Vagina (tissue), 2 donors: ENCODE measurements at regions not wholly inside any gene's neighbourhood (a gene's known extent, or its start where the extent isn't known, plus 50 kb on each side); places are given as distances from the start of the nearest gene placed in this dataset.

Experiments used
- POLR2A ChIP-seq, 2 donors: fragments of 450-650 bp; IDR thresholded peaks; one replicate each; pipeline ENCODE4 v1.6.1; 2017; ENCODE audit warnings: antibody characterized with exemption in 2 of 2, mild to moderate bottlenecking in 2 of 2, moderate library complexity in 2 of 2
- POLR2AphosphoS5 ChIP-seq, 2 donors: sonication (generic); formaldehyde crosslinking; IDR thresholded peaks; one replicate each; pipeline ENCODE4 v1.9.0; 2017; ENCODE audit warnings: antibody characterized with exemption in 2 of 2, mild to moderate bottlenecking in 2 of 2, low read depth in 1 of 2; ENCODE audit not compliant: insufficient read depth in 1 of 2
- TF ChIP-seq, protein P1 (sequence below), 3 experiments: fragments of 450-650 bp in 2 of 3; fragments of 200-600 bp in 1 of 3; sonication (generic) in 1 of 3; IDR thresholded peaks; one replicate each; pipeline ENCODE4 v1.5.1; 2017 to 2019; ENCODE audit warnings: antibody characterized with exemption in 3 of 3, mild to moderate bottlenecking in 2 of 3, moderate library complexity in 2 of 3

DNA sequence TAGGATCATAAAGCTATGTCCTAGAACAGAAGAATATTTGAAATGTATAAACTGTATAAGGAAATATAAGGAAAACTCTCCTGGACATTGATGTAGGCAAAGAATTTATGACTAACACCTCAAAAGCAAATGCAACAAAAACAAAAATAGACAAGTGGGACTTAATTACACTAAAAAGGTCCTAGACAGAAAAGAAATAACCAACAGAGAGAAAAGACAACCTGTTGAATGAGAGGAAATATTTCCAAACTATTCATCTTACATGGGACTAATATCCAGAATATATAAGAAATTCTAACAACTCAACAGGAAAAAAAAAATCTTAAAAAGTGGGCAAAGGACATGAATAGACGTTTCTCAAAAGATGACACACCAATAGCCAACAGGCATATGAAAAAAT lies 54.4 kb upstream of the PRDX4 start:
- TF ChIP-seq, protein P1, sequence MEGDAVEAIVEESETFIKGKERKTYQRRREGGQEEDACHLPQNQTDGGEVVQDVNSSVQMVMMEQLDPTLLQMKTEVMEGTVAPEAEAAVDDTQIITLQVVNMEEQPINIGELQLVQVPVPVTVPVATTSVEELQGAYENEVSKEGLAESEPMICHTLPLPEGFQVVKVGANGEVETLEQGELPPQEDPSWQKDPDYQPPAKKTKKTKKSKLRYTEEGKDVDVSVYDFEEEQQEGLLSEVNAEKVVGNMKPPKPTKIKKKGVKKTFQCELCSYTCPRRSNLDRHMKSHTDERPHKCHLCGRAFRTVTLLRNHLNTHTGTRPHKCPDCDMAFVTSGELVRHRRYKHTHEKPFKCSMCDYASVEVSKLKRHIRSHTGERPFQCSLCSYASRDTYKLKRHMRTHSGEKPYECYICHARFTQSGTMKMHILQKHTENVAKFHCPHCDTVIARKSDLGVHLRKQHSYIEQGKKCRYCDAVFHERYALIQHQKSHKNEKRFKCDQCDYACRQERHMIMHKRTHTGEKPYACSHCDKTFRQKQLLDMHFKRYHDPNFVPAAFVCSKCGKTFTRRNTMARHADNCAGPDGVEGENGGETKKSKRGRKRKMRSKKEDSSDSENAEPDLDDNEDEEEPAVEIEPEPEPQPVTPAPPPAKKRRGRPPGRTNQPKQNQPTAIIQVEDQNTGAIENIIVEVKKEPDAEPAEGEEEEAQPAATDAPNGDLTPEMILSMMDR (IDR thresholded peaks at IDR 0.05), result no peak
- TF ChIP-seq POLR2A (IDR thresholded peaks at IDR 0.05), result no peak
- TF ChIP-seq POLR2AphosphoS5 (IDR thresholded peaks at IDR 0.05; ENCODE audit: insufficient read depth in 1 of 2, low read depth in 1 of 2), result no peak
